ENCODE measurements at regions not wholly inside any gene's neighbourhood (a gene's known extent, or its start where the extent isn't known, plus 50 kb on each side); places are given as distances from the start of the nearest gene placed in this dataset.

GRCh38 chr10:105864854-105865253 is 1223.8 kb downstream of the SORCS3 start:
- no peaks in the 10 kb centered on the region for H3K9me3 ChIP-seq
- intact Hi-C loops (cut with DNase I) = no loop called here
- no peak overlapping the region for H3K27ac ChIP-seq
- no peaks in the 10 kb centered on the region for H3K4me1 ChIP-seq
- no peak for TF ChIP-seq CTCF (IDR thresholded peaks at IDR 0.05)
- no peak for TF ChIP-seq POLR2AphosphoS5 (IDR thresholded peaks at IDR 0.05; ENCODE audit: insufficient read depth in 1 of 2, low read depth in 1 of 2)
- TF ChIP-seq POLR2A (IDR thresholded peaks at IDR 0.05) = no peak
- H3K27me3 ChIP-seq = no peaks in the 10 kb centered on the region
- no peak for DNase-seq (ENCODE audit: extremely low spot score in 2 of 2)
- no peaks in the 10 kb centered on the region for H3K36me3 ChIP-seq
- no peak overlapping the region for H3K4me3 ChIP-seq

GRCh38 chr10:105857268-105858264 is 1216.5 kb downstream of the SORCS3 start:
- Histone ChIP-seq H3K4me1 (no peaks in the 10 kb centered on the region), H3K27me3 (no peaks in the 10 kb centered on the region), H3K4me3 (no peak overlapping the region), H3K27ac (no peak overlapping the region), H3K36me3 (no peaks in the 10 kb centered on the region), H3K9me3 (no peaks in the 10 kb centered on the region)
- intact Hi-C loops (cut with DNase I) = no loop called here
- DNase-seq (ENCODE audit: extremely low spot score in 2 of 2) = no peak
- TF ChIP-seq CTCF (IDR thresholded peaks at IDR 0.05) (no peak), POLR2AphosphoS5 (IDR thresholded peaks at IDR 0.05; ENCODE audit: insufficient read depth in 1 of 2, low read depth in 1 of 2) (no peak), POLR2A (IDR thresholded peaks at IDR 0.05) (no peak)

DNA sequence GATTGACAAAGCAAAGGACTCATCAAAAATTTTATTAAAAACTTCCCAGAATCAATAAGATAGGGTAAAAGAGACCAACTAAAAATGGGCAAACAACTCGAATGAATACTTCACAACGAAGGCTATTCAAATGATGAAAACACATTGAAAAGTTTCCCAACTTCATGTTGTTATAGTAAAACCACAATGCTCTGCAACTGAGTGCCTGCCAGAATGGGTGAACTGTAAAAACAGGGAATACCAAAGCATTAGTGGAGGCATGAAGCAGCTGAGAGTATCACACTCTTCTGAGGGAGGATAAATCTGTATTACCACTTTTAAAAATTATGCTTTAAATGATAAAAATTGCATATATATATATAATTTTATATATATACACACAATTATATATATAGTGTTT is 1214.7 kb downstream of the SORCS3 start:
- intact Hi-C loops (cut with DNase I) = no loop called here
- H3K4me1 ChIP-seq = no peaks in the 10 kb centered on the region
- H3K27ac ChIP-seq = no peak overlapping the region
- no peak for TF ChIP-seq POLR2A (IDR thresholded peaks at IDR 0.05)
- TF ChIP-seq POLR2AphosphoS5 (IDR thresholded peaks at IDR 0.05; ENCODE audit: insufficient read depth in 1 of 2, low read depth in 1 of 2) = no peak
- no peak for TF ChIP-seq CTCF (IDR thresholded peaks at IDR 0.05)
- H3K36me3 ChIP-seq = no peaks in the 10 kb centered on the region
- H3K4me3 ChIP-seq = no peak overlapping the region
- H3K27me3 ChIP-seq = no peaks in the 10 kb centered on the region
- DNase-seq (ENCODE audit: extremely low spot score in 2 of 2) = no peak
- H3K9me3 ChIP-seq = no peaks in the 10 kb centered on the region

DNA sequence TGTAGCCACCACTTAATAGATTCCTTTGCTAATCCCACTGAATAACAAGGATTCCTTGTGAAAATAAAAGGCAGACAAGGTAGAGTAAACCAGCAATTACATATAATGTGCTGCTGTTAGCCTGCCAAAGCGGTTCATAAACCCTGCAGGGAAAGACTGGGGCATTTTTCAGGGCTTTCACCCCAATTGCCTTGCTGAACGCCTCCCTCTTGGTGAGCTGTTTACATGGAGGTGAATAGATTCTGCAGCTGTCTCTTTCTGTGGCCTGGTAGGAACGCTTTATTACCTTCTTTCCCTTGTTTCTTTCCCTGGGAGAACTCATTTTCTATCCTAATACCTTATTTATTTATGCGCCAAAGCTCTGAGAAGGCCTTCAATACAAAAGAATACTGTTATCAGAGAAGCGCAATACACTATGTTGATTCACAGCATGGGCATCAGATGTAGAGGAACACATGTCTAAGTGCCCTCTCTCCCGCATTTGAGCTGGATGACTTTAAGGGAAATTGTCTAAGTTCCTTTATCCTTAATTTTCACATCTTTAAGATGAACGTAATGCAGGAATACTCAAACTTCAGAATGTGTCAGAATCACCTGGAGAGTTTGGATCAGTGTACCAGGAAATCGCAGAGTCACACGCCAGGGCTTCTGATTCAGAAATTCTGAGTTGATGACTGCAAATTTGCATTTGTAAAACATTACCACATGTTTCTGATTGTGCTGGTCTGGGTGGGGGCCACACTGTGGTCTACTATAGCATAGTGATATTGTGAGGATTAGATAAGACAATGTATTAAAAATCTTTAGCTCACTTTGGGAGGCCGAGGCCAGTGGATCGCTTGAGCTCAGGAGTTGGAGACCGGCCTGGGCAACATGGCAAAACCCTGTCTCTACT is 1203.8 kb downstream of the SORCS3 start:
- H3K4me1 ChIP-seq = no peaks in the 10 kb centered on the region
- H3K27me3 ChIP-seq = no peaks in the 10 kb centered on the region
- H3K9me3 ChIP-seq = no peaks in the 10 kb centered on the region
- TF ChIP-seq CTCF (IDR thresholded peaks at IDR 0.05) (no peak), POLR2A (IDR thresholded peaks at IDR 0.05) (no peak), POLR2AphosphoS5 (IDR thresholded peaks at IDR 0.05; ENCODE audit: insufficient read depth in 1 of 2, low read depth in 1 of 2) (no peak)
- DNase-seq (ENCODE audit: extremely low spot score in 2 of 2) = no peak
- H3K36me3 ChIP-seq = no peaks in the 10 kb centered on the region
- H3K4me3 ChIP-seq = no peak overlapping the region
- intact Hi-C loops (cut with DNase I) = loop anchor here (10.0 kb wide), 1 partner anchor 730 kb away; no protein-coding TSS in a partner anchor
- H3K27ac ChIP-seq = no peak overlapping the region
